Thyroid gland (tissue), 4 donors: ENCODE measurements at regions not wholly inside any gene's neighbourhood (a gene's known extent, or its start where the extent isn't known, plus 50 kb on each side); places are given as distances from the start of the nearest gene placed in this dataset.

Experiments used
- DNase-seq, 2 donors: peaks; one replicate each; pipeline ENCODE4 v3.0.0-alpha.2; 2019
- H3K27ac ChIP-seq, 3 donors: fragments of 200-600 bp; sonication (generic); 1 replicate in 2 of 3; 2 replicates in 1 of 3; pipeline ENCODE4 v1.5.1; 2016 to 2019; ENCODE audit warnings: mild to moderate bottlenecking in 1 of 3, moderate library complexity in 1 of 3
- H3K27me3 ChIP-seq: fragments of 200-600 bp; sonication (generic); one replicate; pipeline ENCODE4 v1.5.1; 2019
- H3K36me3 ChIP-seq, 2 donors: fragments of 200-600 bp; sonication (generic); one replicate each; pipeline ENCODE4 v1.5.1; 2016 to 2019
- H3K4me1 ChIP-seq, 2 donors: fragments of 200-600 bp; sonication (generic); one replicate each; pipeline ENCODE4 v1.5.1; 2017 to 2019
- H3K4me3 ChIP-seq, 3 donors: fragments of 200-600 bp; sonication (generic); replicated peaks in 1 of 3; 1 replicate in 2 of 3; 2 replicates in 1 of 3; pipeline ENCODE4 v1.5.1; 2016; ENCODE audit warnings: mild to moderate bottlenecking in 1 of 3
- H3K9me3 ChIP-seq: fragments of 200-600 bp; sonication (generic); one replicate; pipeline ENCODE4 v1.5.1; 2017
- CTCF ChIP-seq, 6 experiments: fragments of 200-600 bp in 3 of 6; fragments of 450-650 bp in 3 of 6; sonication (generic) in 3 of 6; IDR thresholded peaks; one replicate each; pipeline ENCODE4 v1.5.1; 2016 to 2019; ENCODE audit warnings: antibody characterized with exemption in 6 of 6, mild to moderate bottlenecking in 2 of 6, inconsistent platforms in 1 of 6, moderate library complexity in 1 of 6
- POLR2A ChIP-seq, 2 donors: fragments of 450-650 bp; IDR thresholded peaks; one replicate each; pipeline ENCODE4 v1.6.1; 2017; ENCODE audit warnings: antibody characterized with exemption in 2 of 2, mild to moderate bottlenecking in 2 of 2, moderate library complexity in 1 of 2
- WGBS, 2 donors: methylation state at CpG; one replicate each; pipeline ENCODE4 v1.1.5; 2017; 5-methylcytosine and 5-hydroxymethylcytosine counted together
- intact Hi-C: fragments of 100-400 bp; cut with DNase I; formaldehyde crosslinking; loops from one replicate; pipeline ENCODE4 v1.15.1; 2023

GRCh38 chr22:49582678-49583077 is 245.0 kb downstream of the BRD1 start:
- intact Hi-C loops: no loop called here
- no peaks in the 10 kb centered on the region for H3K27me3 ChIP-seq
- no peak overlapping the region for H3K27ac ChIP-seq
- no peak overlapping the region for H3K4me3 ChIP-seq
- H3K4me1 ChIP-seq: no peaks in the 10 kb centered on the region
- no peaks in the 10 kb centered on the region for H3K36me3 ChIP-seq
- 86 to 89% methylated on average over 10 to 11 of the region's 11 CpGs for WGBS, 2 donors
- TF ChIP-seq POLR2A (IDR thresholded peaks at IDR 0.05) (no peak), CTCF (IDR thresholded peaks at IDR 0.05) (no peak)
- no peak for DNase-seq
- no peaks in the 10 kb centered on the region for H3K9me3 ChIP-seq

- TF ChIP-seq CTCF (IDR thresholded peaks at IDR 0.05) (no peak), POLR2A (IDR thresholded peaks at IDR 0.05) (no peak)
- DNase-seq: no peak
- no peaks in the 10 kb centered on the region for H3K9me3 ChIP-seq
- no peaks in the 10 kb centered on the region for H3K4me1 ChIP-seq
- 59 to 79% methylated on average over 4 of the region's 4 CpGs for WGBS, 2 donors
- H3K4me3 ChIP-seq: no peak overlapping the region
- H3K36me3 ChIP-seq: no peaks in the 10 kb centered on the region
- no peaks in the 10 kb centered on the region for H3K27me3 ChIP-seq
- intact Hi-C loops: no loop called here
- H3K27ac ChIP-seq: no peak overlapping the region
These were observed 245.5 kb downstream of the BRD1 start for GRCh38 chr22:49582181-49582580.

GRCh38 chr22:49580024-49580423 is 247.6 kb downstream of the BRD1 start:
- WGBS, 2 donors: 59 to 61% methylated on average over 3 of the region's 3 CpGs
- intact Hi-C loops: no loop called here

GRCh38 chr22:49577168-49578060 is 250.3 kb downstream of the BRD1 start:
- no peak overlapping the region for H3K27ac ChIP-seq
- DNase-seq: no peak
- TF ChIP-seq CTCF (IDR thresholded peaks at IDR 0.05) (no peak), POLR2A (IDR thresholded peaks at IDR 0.05) (no peak)

More at GRCh38 chr22:49580024-49580423, 247.6 kb downstream of the BRD1 start:
- no peaks in the 10 kb centered on the region for H3K9me3 ChIP-seq
- H3K4me1 ChIP-seq: no peaks in the 10 kb centered on the region
- no peak overlapping the region for H3K27ac ChIP-seq
- no peak overlapping the region for H3K4me3 ChIP-seq
- no peak for TF ChIP-seq POLR2A (IDR thresholded peaks at IDR 0.05)
- no peak for TF ChIP-seq CTCF (IDR thresholded peaks at IDR 0.05)
- H3K36me3 ChIP-seq: no peaks in the 10 kb centered on the region
- no peaks in the 10 kb centered on the region for H3K27me3 ChIP-seq
- no peak for DNase-seq

More at GRCh38 chr22:49577168-49578060, 250.3 kb downstream of the BRD1 start:
- H3K9me3 ChIP-seq: no peaks in the 10 kb centered on the region
- no peak overlapping the region for H3K4me3 ChIP-seq
- intact Hi-C loops: no loop called here
- WGBS, 2 donors: 82 to 83% methylated on average over 11 to 23 of the region's 23 CpGs
- H3K4me1 ChIP-seq: no peaks in the 10 kb centered on the region
- no peaks in the 10 kb centered on the region for H3K36me3 ChIP-seq
- no peaks in the 10 kb centered on the region for H3K27me3 ChIP-seq
